ENCODE measurements at regions not wholly inside any gene's neighbourhood (a gene's known extent, or its start where the extent isn't known, plus 50 kb on each side); places are given as distances from the start of the nearest gene placed in this dataset.

GRCh38 chr3:177777699-177778098 is 580.4 kb upstream of the TBL1XR1 start:
- no peak for TF ChIP-seq EZH2 (IDR thresholded peaks at IDR 0.05)
- TF ChIP-seq POLR2AphosphoS5 (IDR thresholded peaks at IDR 0.05; ENCODE audit: borderline replicate concordance, low read depth, low read length): no peak

Measured in SK-N-MC (cell line).